Muscle layer of colon (tissue), 2 donors: ENCODE measurements at regions not wholly inside any gene's neighbourhood (a gene's known extent, or its start where the extent isn't known, plus 50 kb on each side); places are given as distances from the start of the nearest gene placed in this dataset.

Source experiments
- H3K27ac ChIP-seq: one replicate; pipeline ENCODE4 v1.7.0; 2013; ENCODE audit warnings: low read depth, mild to moderate bottlenecking, low read length, moderate library complexity
- H3K27me3 ChIP-seq, 2 donors: one replicate each; pipeline ENCODE4 v1.7.0; 2013; ENCODE audit warnings: low read length in 2 of 2, mild to moderate bottlenecking in 2 of 2; ENCODE audit not compliant: insufficient read depth in 2 of 2, control insufficient read depth in 1 of 2
- H3K36me3 ChIP-seq: one replicate; pipeline ENCODE4 v1.7.0; 2013; ENCODE audit warnings: mild to moderate bottlenecking, low read length; ENCODE audit not compliant: insufficient read depth
- H3K4me1 ChIP-seq: one replicate; pipeline ENCODE4 v1.7.0; 2013; ENCODE audit warnings: mild to moderate bottlenecking, low read length; ENCODE audit not compliant: insufficient read depth
- H3K4me3 ChIP-seq, 2 donors: one replicate each; pipeline ENCODE4 v1.7.0; 2013; ENCODE audit warnings: low read length in 2 of 2, low read depth in 1 of 2, mild to moderate bottlenecking in 1 of 2, moderate library complexity in 1 of 2
- H3K9ac ChIP-seq: one replicate; pipeline ENCODE4 v1.7.0; 2013; ENCODE audit warnings: low read length
- H3K9me3 ChIP-seq: one replicate; pipeline ENCODE4 v1.7.0; 2013; ENCODE audit warnings: mild to moderate bottlenecking, low read length
- donor health status: abdominal sarcoma.
- donor health status: Adenocarcinoma of cecum.

- no peak overlapping the region for H3K9ac ChIP-seq
- H3K9me3 ChIP-seq: no peaks in the 10 kb centered on the region
- peaks cover 55% of the 10 kb centered on the region for H3K36me3 ChIP-seq
- no peaks in the 10 kb centered on the region for H3K27me3 ChIP-seq
- H3K4me3 ChIP-seq: no peak overlapping the region
- H3K27ac ChIP-seq: no peak overlapping the region
- H3K4me1 ChIP-seq: no peaks in the 10 kb centered on the region
Observed at GRCh38 chr2:120985174-120985996, 249.7 kb downstream of the GLI2 start.

- no peaks in the 10 kb centered on the region for H3K27me3 ChIP-seq
- H3K4me1 ChIP-seq: no peaks in the 10 kb centered on the region
- no peak overlapping the region for H3K9ac ChIP-seq
- H3K36me3 ChIP-seq: peaks cover 55% of the 10 kb centered on the region
- H3K27ac ChIP-seq: no peak overlapping the region
- no peaks in the 10 kb centered on the region for H3K9me3 ChIP-seq
- no peak overlapping the region for H3K4me3 ChIP-seq
Observed at GRCh38 chr2:120985997-120986651, 250.5 kb downstream of the GLI2 start.

GRCh38 chr2:120986898-120987650, 251.4 kb downstream of the GLI2 start:
- H3K4me1 ChIP-seq: no peaks in the 10 kb centered on the region
- H3K27ac ChIP-seq: no peak overlapping the region
- no peaks in the 10 kb centered on the region for H3K9me3 ChIP-seq
- H3K9ac ChIP-seq: no peak overlapping the region
- peaks cover 64% of the 10 kb centered on the region for H3K36me3 ChIP-seq
- no peaks in the 10 kb centered on the region for H3K27me3 ChIP-seq
- H3K4me3 ChIP-seq: no peak overlapping the region

- no peak overlapping the region for H3K4me3 ChIP-seq
- H3K9me3 ChIP-seq: no peaks in the 10 kb centered on the region
- H3K27me3 ChIP-seq: no peaks in the 10 kb centered on the region
- H3K9ac ChIP-seq: no peak overlapping the region
- no peak overlapping the region for H3K27ac ChIP-seq
- no peaks in the 10 kb centered on the region for H3K4me1 ChIP-seq
- H3K36me3 ChIP-seq: peaks cover 54% of the 10 kb centered on the region
Observed at GRCh38 chr2:120988051-120988699, 252.5 kb downstream of the GLI2 start.

GRCh38 chr2:120988700-120989511, 253.2 kb downstream of the GLI2 start:
- Histone ChIP-seq H3K9ac (no peak overlapping the region), H3K27ac (no peak overlapping the region), H3K4me3 (no peak overlapping the region), H3K36me3 (peaks cover 46% of the 10 kb centered on the region), H3K4me1 (no peaks in the 10 kb centered on the region), H3K27me3 (no peaks in the 10 kb centered on the region), H3K9me3 (no peaks in the 10 kb centered on the region)

GRCh38 chr2:120989512-120990441, 254.1 kb downstream of the GLI2 start:
- no peak overlapping the region for H3K27ac ChIP-seq
- H3K4me1 ChIP-seq: no peaks in the 10 kb centered on the region
- no peak overlapping the region for H3K9ac ChIP-seq
- H3K27me3 ChIP-seq: no peaks in the 10 kb centered on the region
- no peaks in the 10 kb centered on the region for H3K9me3 ChIP-seq
- no peak overlapping the region for H3K4me3 ChIP-seq
- H3K36me3 ChIP-seq: peaks cover 39% of the 10 kb centered on the region

- peaks cover 32% of the 10 kb centered on the region for H3K36me3 ChIP-seq
Observed at GRCh38 chr2:120990451-120990871, 254.8 kb downstream of the GLI2 start.

GRCh38 chr2:120991441-120991840, 255.8 kb downstream of the GLI2 start:
- Histone ChIP-seq H3K4me1 (no peaks in the 10 kb centered on the region), H3K36me3 (peaks cover 25% of the 10 kb centered on the region), H3K4me3 (no peak overlapping the region), H3K27me3 (no peaks in the 10 kb centered on the region), H3K27ac (no peak overlapping the region), H3K9ac (no peak overlapping the region), H3K9me3 (no peaks in the 10 kb centered on the region)

More at GRCh38 chr2:120990451-120990871, 254.8 kb downstream of the GLI2 start:
- Histone ChIP-seq H3K4me1 (no peaks in the 10 kb centered on the region), H3K27ac (no peak overlapping the region), H3K27me3 (no peaks in the 10 kb centered on the region), H3K4me3 (no peak overlapping the region), H3K9ac (no peak overlapping the region), H3K9me3 (no peaks in the 10 kb centered on the region)

- H3K27ac ChIP-seq: no peak overlapping the region
- peaks cover 13% of the 10 kb centered on the region for H3K36me3 ChIP-seq
- no peaks in the 10 kb centered on the region for H3K4me1 ChIP-seq
- H3K9me3 ChIP-seq: no peaks in the 10 kb centered on the region
- H3K4me3 ChIP-seq: no peak overlapping the region
- H3K9ac ChIP-seq: no peak overlapping the region
- no peaks in the 10 kb centered on the region for H3K27me3 ChIP-seq
Observed at GRCh38 chr2:120992791-120993555, 257.3 kb downstream of the GLI2 start.
